Activated T-helper 9 cell treated with anti-CD3 and anti-CD28 coated beads, Interleukin-2, amount 50 U/mL, for 16 hours (primary cell): ENCODE measurements at regions not wholly inside any gene's neighbourhood (a gene's known extent, or its start where the extent isn't known, plus 50 kb on each side); places are given as distances from the start of the nearest gene placed in this dataset.
"Not testable (repeated sequence)": the region's sequence is repeated elsewhere in the genome, so short reads cannot be mapped to it uniquely, and the experiment has no call there.

Source experiments
- DNase-seq: peaks from one replicate; pipeline ENCODE4 v3.0.0-alpha.2; 2020; ENCODE audit warnings: low read depth

GRCh38 chr9:103242025-103242424 lies 246.9 kb downstream of the CYLC2 start:
- DNase-seq: no peak

GRCh38 chr9:103242486-103242885 lies 247.4 kb downstream of the CYLC2 start:
- no peak for DNase-seq

GRCh38 chr9:103243553-103243952 lies 248.4 kb downstream of the CYLC2 start:
- DNase-seq: no peak

GRCh38 chr9:103245369-103245768 lies 250.2 kb downstream of the CYLC2 start:
- no peak for DNase-seq

GRCh38 chr9:103261951-103262350 lies 266.8 kb downstream of the CYLC2 start:
- DNase-seq: no peak

GRCh38 chr9:103266064-103266463 lies 270.9 kb downstream of the CYLC2 start:
- DNase-seq: no peak

GRCh38 chr9:103277240-103277639 lies 282.1 kb downstream of the CYLC2 start:
- no peak for DNase-seq

- no peak for DNase-seq
Measured at GRCh38 chr9:103281126-103281525, 286.0 kb downstream of the CYLC2 start.

- DNase-seq: no peak
Measured at GRCh38 chr9:103287361-103287760, 292.2 kb downstream of the CYLC2 start.

- DNase-seq: no peak
Measured at GRCh38 chr9:103296189-103296588, 301.1 kb downstream of the CYLC2 start.

GRCh38 chr9:103301051-103301450 lies 305.9 kb downstream of the CYLC2 start:
- DNase-seq: no peak

- no peak for DNase-seq
Measured at GRCh38 chr9:103304797-103305196, 309.7 kb downstream of the CYLC2 start.

GRCh38 chr9:103319979-103320378 lies 324.8 kb downstream of the CYLC2 start:
- no peak for DNase-seq

GRCh38 chr9:103323699-103324098 lies 328.6 kb downstream of the CYLC2 start:
- no peak for DNase-seq

GRCh38 chr9:103335461-103335860 lies 340.3 kb downstream of the CYLC2 start:
- no peak for DNase-seq

GRCh38 chr9:103355000-103355399 lies 359.9 kb downstream of the CYLC2 start:
- no peak for DNase-seq

- DNase-seq: not testable (repeated sequence)
Measured at GRCh38 chr9:103357980-103358379, 362.8 kb downstream of the CYLC2 start.

GRCh38 chr9:103361906-103362305 lies 366.8 kb downstream of the CYLC2 start:
- no peak for DNase-seq

GRCh38 chr9:103362986-103363385 lies 367.9 kb downstream of the CYLC2 start:
- DNase-seq: no peak

- DNase-seq: no peak
Measured at GRCh38 chr9:103364753-103365152, 369.6 kb downstream of the CYLC2 start.

- DNase-seq: no peak
Measured at GRCh38 chr9:103371152-103371551, 376.0 kb downstream of the CYLC2 start.

GRCh38 chr9:103372828-103373227 lies 377.7 kb downstream of the CYLC2 start:
- no peak for DNase-seq

GRCh38 chr9:103377667-103378066 lies 382.5 kb downstream of the CYLC2 start:
- no peak for DNase-seq

GRCh38 chr9:103397868-103398600 lies 402.9 kb downstream of the CYLC2 start:
- DNase-seq: no peak
